ENCODE measurements at regions not wholly inside any gene's neighbourhood (a gene's known extent, or its start where the extent isn't known, plus 50 kb on each side); places are given as distances from the start of the nearest gene placed in this dataset.

DNA sequence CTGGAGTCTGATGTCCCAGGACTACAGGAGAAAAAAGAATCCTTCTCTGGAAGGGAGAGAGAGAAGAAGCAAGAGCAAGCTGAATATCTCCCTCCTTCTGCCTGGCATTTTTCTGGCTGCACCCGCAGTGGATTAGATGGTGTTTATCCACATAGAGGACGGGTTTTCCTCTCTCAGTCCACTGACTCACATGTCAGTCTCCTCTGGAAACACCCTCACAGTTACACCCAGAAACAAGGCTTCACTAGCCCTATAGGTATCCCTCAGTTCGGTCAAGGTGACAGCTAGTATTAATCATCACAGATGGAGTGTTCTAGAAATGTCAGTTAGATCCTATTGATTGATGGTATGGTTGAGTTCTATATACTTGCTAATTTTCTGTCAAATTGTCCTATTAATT is 87.9 kb downstream of the RHOU start:
- no peak overlapping the region for H3K4me3 ChIP-seq (replicated peaks; ENCODE audit: low read depth, low read length)
- TF ChIP-seq, protein P1, sequence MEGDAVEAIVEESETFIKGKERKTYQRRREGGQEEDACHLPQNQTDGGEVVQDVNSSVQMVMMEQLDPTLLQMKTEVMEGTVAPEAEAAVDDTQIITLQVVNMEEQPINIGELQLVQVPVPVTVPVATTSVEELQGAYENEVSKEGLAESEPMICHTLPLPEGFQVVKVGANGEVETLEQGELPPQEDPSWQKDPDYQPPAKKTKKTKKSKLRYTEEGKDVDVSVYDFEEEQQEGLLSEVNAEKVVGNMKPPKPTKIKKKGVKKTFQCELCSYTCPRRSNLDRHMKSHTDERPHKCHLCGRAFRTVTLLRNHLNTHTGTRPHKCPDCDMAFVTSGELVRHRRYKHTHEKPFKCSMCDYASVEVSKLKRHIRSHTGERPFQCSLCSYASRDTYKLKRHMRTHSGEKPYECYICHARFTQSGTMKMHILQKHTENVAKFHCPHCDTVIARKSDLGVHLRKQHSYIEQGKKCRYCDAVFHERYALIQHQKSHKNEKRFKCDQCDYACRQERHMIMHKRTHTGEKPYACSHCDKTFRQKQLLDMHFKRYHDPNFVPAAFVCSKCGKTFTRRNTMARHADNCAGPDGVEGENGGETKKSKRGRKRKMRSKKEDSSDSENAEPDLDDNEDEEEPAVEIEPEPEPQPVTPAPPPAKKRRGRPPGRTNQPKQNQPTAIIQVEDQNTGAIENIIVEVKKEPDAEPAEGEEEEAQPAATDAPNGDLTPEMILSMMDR (IDR thresholded peaks at IDR 0.05; ENCODE audit: low read depth, low read length, missing control alignments) = no peak
- DNase-seq (ENCODE audit: extremely low read depth, low read depth) = no peak

DNA sequence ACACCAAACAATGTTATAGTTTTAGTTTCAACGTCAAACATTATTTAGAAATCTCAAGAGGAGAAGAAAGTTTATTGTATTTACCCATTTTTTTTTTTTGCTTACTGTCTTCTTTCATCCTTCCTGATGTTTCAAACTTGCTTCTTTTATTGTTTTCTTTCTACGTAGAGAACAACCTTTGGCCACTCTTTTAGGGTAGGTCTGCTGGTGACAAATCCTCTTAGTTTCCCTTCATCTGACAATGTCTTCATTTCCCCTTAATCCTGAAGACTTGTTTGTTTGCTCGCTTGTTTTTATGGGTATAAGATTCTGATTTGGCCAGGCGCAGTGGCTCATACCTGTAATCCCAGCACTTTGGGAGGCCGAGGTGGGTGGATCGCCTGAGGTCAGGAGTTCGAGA is 89.1 kb downstream of the RHOU start:
- DNase-seq (ENCODE audit: extremely low read depth, low read depth) = no peak
- TF ChIP-seq, protein P1 (IDR thresholded peaks at IDR 0.05; ENCODE audit: low read depth, low read length, missing control alignments) = no peak
- no peak overlapping the region for H3K4me3 ChIP-seq (replicated peaks; ENCODE audit: low read depth, low read length)

DNA sequence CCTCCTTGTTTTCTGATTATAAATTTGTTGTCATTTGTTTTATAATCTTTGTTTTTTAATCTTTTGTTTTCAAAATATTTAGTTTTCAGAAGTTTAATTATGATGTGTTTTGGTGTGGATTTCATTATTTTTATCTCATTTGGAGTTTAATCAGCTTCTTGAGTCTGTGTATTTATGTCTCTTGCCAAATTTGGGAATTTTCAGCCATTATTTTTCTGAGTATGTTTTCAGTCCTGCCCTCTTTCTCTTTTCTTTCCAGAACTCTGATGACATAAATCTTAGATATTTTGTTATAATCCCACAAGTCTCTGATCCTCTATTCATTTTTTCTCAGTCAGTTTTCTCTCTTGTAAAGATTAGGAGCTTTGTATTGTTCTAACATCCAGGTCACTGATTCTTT is 89.8 kb downstream of the RHOU start:
- TF ChIP-seq, protein P1 (IDR thresholded peaks at IDR 0.05; ENCODE audit: low read depth, low read length, missing control alignments) = no peak
- no peak for DNase-seq (ENCODE audit: extremely low read depth, low read depth)
- no peak overlapping the region for H3K4me3 ChIP-seq (replicated peaks; ENCODE audit: low read depth, low read length)

DNA sequence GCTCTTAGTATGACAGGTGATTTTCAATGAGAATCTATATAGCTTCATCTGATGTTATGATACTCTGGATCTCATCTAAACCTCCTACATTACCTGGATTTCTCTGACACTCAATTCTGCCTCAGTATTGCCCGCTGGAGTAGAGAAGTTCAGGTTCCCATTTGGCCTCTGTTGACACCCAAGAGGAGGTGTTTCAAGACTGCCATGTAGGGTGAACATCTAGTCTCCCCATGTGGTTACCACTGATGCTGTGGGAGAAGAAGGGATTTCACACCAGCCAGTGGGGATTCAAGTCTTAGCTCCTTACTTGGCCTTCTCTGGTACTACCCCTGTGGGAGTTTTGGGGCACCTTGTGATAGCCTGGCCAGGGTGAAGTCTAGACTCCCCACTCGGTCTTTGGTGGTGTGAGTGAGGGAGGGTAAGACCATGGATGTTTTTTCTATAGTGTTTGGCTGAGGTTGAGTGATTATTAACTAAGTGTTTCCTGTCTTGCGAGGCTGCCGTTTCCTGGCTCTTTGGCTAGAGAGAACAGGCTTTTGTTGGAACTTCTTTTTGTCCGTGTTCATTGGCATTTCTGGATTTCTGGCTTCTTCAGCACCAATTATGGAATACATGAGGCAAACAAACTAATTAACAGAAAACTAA is 90.7 kb downstream of the RHOU start:
- no peak for DNase-seq (ENCODE audit: extremely low read depth, low read depth)
- TF ChIP-seq, protein P1 (IDR thresholded peaks at IDR 0.05; ENCODE audit: low read depth, low read length, missing control alignments) = no peak
- no peak overlapping the region for H3K4me3 ChIP-seq (replicated peaks; ENCODE audit: low read depth, low read length)

DNA sequence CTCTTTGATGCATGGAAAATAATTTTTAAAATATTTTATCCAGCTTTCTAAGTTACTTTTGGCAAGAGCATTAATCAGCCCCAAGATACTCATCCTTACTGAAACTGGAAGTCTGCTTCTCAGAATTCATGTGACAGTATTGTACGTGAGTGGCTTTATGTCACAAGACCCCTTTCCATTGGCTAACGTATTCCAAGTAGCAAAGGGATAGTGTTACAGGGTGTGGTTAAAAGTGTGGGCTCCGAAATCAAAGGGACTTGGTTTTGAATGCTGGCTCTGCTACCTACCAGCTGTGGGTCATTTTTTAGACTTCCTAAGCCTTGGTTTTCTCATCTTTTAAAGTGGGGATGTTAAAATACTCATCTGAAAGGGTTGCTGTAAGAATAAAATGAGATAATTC is 91.7 kb downstream of the RHOU start:
- no peak for DNase-seq (ENCODE audit: extremely low read depth, low read depth)
- TF ChIP-seq, protein P1 (IDR thresholded peaks at IDR 0.05; ENCODE audit: low read depth, low read length, missing control alignments) = no peak
- no peak overlapping the region for H3K4me3 ChIP-seq (replicated peaks; ENCODE audit: low read depth, low read length)

DNA sequence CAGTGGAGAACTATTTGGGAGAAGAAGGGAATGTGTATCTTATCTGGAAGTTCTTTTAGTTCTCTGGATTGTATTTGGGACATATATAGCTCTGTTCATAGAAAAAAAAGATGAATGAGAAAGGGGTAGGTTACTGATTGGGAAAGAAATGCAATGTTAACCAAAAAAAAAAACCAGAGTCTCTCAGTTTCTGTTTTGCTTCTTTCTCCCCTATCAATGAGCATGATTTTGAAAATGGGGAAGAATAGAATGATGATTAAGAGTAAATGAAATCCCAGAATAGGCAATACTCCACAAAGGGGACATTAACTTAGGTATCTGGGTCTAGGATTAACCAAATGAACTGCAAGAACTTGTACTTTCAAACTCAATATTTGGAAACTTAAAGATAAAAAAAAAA is 92.9 kb downstream of the RHOU start:
- no peak for DNase-seq (ENCODE audit: extremely low read depth, low read depth)
- TF ChIP-seq, protein P1 (IDR thresholded peaks at IDR 0.05; ENCODE audit: low read depth, low read length, missing control alignments) = no peak
- H3K4me3 ChIP-seq (replicated peaks; ENCODE audit: low read depth, low read length) = no peak overlapping the region

All from HFF-Myc (cell line).